ENCODE measurements at regions not wholly inside any gene's neighbourhood (a gene's known extent, or its start where the extent isn't known, plus 50 kb on each side); places are given as distances from the start of the nearest gene placed in this dataset.

DNA sequence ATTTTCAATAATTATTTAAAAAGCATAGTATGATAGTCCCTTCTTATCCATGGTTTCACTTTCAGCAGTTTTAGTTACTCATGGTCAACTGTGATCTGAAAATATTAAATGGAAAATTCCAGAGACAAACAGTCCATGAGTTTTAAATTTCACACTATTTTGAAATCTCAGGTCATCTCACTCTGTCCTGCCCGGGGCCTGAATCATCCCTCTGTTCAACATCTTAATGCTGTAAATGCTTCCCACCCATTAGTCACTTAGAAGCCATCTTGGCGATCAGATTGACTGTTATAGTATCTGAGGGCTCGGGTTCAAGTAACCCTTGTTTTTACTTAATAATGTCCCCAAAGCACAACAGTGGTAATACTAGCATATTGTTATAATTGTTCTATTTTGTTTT is 1509.3 kb downstream of the FAM181B start:
- TF ChIP-seq CTCF (IDR thresholded peaks at IDR 0.05; ENCODE audit: insufficient read depth, low read length) = no peak
- TF ChIP-seq, protein P1, sequence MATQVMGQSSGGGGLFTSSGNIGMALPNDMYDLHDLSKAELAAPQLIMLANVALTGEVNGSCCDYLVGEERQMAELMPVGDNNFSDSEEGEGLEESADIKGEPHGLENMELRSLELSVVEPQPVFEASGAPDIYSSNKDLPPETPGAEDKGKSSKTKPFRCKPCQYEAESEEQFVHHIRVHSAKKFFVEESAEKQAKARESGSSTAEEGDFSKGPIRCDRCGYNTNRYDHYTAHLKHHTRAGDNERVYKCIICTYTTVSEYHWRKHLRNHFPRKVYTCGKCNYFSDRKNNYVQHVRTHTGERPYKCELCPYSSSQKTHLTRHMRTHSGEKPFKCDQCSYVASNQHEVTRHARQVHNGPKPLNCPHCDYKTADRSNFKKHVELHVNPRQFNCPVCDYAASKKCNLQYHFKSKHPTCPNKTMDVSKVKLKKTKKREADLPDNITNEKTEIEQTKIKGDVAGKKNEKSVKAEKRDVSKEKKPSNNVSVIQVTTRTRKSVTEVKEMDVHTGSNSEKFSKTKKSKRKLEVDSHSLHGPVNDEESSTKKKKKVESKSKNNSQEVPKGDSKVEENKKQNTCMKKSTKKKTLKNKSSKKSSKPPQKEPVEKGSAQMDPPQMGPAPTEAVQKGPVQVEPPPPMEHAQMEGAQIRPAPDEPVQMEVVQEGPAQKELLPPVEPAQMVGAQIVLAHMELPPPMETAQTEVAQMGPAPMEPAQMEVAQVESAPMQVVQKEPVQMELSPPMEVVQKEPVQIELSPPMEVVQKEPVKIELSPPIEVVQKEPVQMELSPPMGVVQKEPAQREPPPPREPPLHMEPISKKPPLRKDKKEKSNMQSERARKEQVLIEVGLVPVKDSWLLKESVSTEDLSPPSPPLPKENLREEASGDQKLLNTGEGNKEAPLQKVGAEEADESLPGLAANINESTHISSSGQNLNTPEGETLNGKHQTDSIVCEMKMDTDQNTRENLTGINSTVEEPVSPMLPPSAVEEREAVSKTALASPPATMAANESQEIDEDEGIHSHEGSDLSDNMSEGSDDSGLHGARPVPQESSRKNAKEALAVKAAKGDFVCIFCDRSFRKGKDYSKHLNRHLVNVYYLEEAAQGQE (IDR thresholded peaks at IDR 0.05; ENCODE audit: insufficient replicate concordance, low read depth) = no peak

Data from HL-60 (cell line).